Kidney (tissue), 13 donors: ENCODE measurements at regions not wholly inside any gene's neighbourhood (a gene's known extent, or its start where the extent isn't known, plus 50 kb on each side); places are given as distances from the start of the nearest gene placed in this dataset.

Experiments
- DNase-seq, 5 donors: peaks; one replicate each; pipeline ENCODE4 v3.0.0-alpha.2; 2013 to 2020
- FAIRE-seq: peaks from 2 replicates; lab custom pipeline; 2012; peaks lifted over from hg19 to GRCh38; lab: Jason Lieb, UNC
- H3K27ac ChIP-seq, 2 donors: one replicate each; pipeline ENCODE4 v1.7.0; 2013; ENCODE audit warnings: low read depth in 2 of 2, low read length in 2 of 2, inconsistent platforms in 1 of 2
- H3K27me3 ChIP-seq: one replicate; pipeline ENCODE4 v1.7.1; 2013; ENCODE audit warnings: low read length, inconsistent platforms; ENCODE audit not compliant: control insufficient read depth, insufficient read depth
- H3K36me3 ChIP-seq, 3 donors: one replicate each; pipeline versions ENCODE4 v1.7.0 to v1.7.1; 2013; ENCODE audit warnings: low read length in 3 of 3, control low read depth in 1 of 3, inconsistent platforms in 1 of 3; ENCODE audit not compliant: insufficient read depth in 3 of 3, control insufficient read depth in 2 of 3
- H3K4me1 ChIP-seq, 3 donors: one replicate each; pipeline versions ENCODE4 v1.7.0 to v1.7.1; 2013; ENCODE audit warnings: low read length in 3 of 3, inconsistent platforms in 1 of 3, low read depth in 1 of 3; ENCODE audit not compliant: control insufficient read depth in 2 of 3, insufficient read depth in 2 of 3
- H3K4me3 ChIP-seq, 3 donors: one replicate each; pipeline versions ENCODE4 v1.7.0 to v1.8.1; 2013; ENCODE audit warnings: low read length in 3 of 3, control low read depth in 1 of 3, inconsistent platforms in 1 of 3
- H3K9ac ChIP-seq, 3 donors: one replicate each; pipeline versions ENCODE4 v1.7.0 to v1.7.1; 2013; ENCODE audit warnings: low read length in 3 of 3, control low read depth in 1 of 3, inconsistent platforms in 1 of 3
- H3K9me3 ChIP-seq, 3 donors: one replicate each; pipeline versions ENCODE4 v1.7.0 to v1.7.1; 2013; ENCODE audit warnings: low read length in 3 of 3, control low read depth in 1 of 3, inconsistent platforms in 1 of 3; ENCODE audit not compliant: control insufficient read depth in 2 of 3, insufficient read depth in 1 of 3
- intact Hi-C: fragments of 100-400 bp; cut with DNase I; formaldehyde crosslinking; loops from one replicate; pipeline ENCODE4 v1.11.1; 2022
- TF ChIP-seq, protein P1 (sequence below): IDR thresholded peaks from 3 replicates; pipeline ENCODE4 v1.5.1; 2012; ENCODE audit warnings: mild to moderate bottlenecking, moderate library complexity, borderline replicate concordance; ENCODE audit not compliant: insufficient read depth; ENCODE audit errors: extremely low read depth
- donor health status: control.
- donor health status: control.
- donor health status: control.
- donor health status: control.
- donor health status: control.
- donor health status: DM: yes; HTN: yes; CAD: no.
- donor health status: Normal renal cell carcinoma (clear cell type).

DNA sequence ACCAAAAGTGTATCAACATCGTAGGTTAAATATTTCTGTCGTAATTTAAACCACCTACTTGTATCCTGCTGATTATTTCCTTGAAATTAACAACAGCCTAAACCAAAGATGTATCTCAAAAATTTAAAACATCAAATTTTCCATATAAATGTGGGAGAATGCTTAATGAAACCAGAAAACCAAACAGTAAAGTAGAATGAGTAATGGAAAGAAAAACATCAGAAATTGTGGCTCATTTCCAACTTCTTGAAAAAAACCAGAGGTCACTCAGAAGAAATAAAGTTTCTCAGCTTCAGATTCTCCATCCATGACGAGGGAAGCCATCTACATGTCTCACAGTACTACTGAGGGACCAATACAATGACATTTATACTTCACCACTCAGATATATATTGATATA is 296.5 kb downstream of the NOL4 start:
- FAIRE-seq: no peak
- Histone ChIP-seq H3K27ac (no peak overlapping the region), H3K4me1 (no peaks in the 10 kb centered on the region), H3K9me3 (no peaks in the 10 kb centered on the region), H3K9ac (no peak overlapping the region), H3K4me3 (no peak overlapping the region), H3K36me3 (no peaks in the 10 kb centered on the region), H3K27me3 (no peaks in the 10 kb centered on the region)
- DNase-seq: no peak
- TF ChIP-seq, protein P1, sequence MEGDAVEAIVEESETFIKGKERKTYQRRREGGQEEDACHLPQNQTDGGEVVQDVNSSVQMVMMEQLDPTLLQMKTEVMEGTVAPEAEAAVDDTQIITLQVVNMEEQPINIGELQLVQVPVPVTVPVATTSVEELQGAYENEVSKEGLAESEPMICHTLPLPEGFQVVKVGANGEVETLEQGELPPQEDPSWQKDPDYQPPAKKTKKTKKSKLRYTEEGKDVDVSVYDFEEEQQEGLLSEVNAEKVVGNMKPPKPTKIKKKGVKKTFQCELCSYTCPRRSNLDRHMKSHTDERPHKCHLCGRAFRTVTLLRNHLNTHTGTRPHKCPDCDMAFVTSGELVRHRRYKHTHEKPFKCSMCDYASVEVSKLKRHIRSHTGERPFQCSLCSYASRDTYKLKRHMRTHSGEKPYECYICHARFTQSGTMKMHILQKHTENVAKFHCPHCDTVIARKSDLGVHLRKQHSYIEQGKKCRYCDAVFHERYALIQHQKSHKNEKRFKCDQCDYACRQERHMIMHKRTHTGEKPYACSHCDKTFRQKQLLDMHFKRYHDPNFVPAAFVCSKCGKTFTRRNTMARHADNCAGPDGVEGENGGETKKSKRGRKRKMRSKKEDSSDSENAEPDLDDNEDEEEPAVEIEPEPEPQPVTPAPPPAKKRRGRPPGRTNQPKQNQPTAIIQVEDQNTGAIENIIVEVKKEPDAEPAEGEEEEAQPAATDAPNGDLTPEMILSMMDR: no peak
- intact Hi-C loops: no loop called here

DNA sequence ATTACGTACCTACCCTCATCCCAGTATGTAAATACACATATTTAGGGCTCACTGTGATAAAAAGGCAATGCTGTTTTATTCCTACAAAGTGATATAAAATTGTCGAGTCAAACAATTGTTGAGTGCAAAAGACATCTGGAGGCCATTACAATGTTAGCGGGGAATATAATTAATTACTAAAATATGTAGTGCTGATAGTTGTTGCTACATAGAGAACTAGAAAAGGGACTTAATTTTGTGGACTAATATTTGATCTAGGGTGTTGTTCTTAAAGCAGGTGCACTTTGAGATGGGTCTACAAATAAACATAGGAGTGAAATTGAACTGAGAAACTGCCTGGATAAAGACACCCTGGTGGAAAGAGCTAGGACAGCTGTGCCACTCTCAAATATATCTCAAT is 300.1 kb downstream of the NOL4 start:
- TF ChIP-seq, protein P1: no peak
- H3K27ac ChIP-seq: no peak overlapping the region
- intact Hi-C loops: no loop called here
- no peaks in the 10 kb centered on the region for H3K9me3 ChIP-seq
- no peaks in the 10 kb centered on the region for H3K27me3 ChIP-seq
- no peaks in the 10 kb centered on the region for H3K36me3 ChIP-seq
- DNase-seq (no peak), FAIRE-seq (no peak)
- no peak overlapping the region for H3K9ac ChIP-seq
- no peak overlapping the region for H3K4me3 ChIP-seq
- H3K4me1 ChIP-seq: no peaks in the 10 kb centered on the region

DNA sequence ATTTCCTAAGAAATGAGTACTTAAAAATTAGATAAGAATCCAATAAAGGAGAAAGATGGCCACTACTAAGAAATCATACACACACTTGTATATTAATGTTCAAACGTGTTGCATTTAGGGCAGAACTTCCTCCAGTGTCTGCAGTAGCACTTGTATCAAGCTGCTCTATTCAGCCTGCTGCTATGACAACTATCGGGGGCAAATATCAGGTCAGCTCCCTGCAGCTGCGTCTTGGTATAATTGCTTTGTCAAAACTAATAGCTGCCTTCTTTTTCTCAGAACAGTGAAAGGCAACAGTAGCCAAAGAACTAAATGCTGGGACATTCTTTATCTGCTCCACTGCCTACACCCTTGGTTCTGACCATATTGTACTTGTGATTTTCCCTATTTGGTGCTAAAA is 300.7 kb downstream of the NOL4 start:
- intact Hi-C loops: no loop called here
- Histone ChIP-seq H3K4me1 (no peaks in the 10 kb centered on the region), H3K4me3 (no peak overlapping the region), H3K9ac (no peak overlapping the region), H3K36me3 (no peaks in the 10 kb centered on the region), H3K27me3 (no peaks in the 10 kb centered on the region), H3K9me3 (no peaks in the 10 kb centered on the region), H3K27ac (no peak overlapping the region)
- peak in 3 of 5 donors; percentile 1 to 29 (median 4) for DNase-seq
- no peak for FAIRE-seq
- TF ChIP-seq, protein P1: no peak

DNA sequence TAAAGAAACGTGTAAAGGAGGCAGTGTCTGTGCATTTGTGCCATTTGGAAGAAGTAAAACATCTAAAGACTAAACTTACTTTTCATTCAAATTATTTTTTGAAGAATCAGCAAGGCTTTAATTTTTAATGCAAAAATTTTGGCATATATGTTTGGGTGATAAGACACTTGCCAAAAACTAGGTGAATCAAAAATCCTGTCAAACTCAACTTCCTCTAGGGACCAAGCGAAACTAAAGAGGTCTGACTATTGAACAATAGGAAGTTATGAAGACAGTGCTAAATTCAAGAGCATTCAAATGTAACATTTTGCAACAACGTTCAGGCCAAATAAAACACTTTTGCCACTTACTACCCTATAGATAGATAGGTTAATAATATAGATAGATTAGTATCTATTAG is 306.1 kb downstream of the NOL4 start:
- DNase-seq (no peak), FAIRE-seq (no peak)
- intact Hi-C loops: no loop called here
- H3K27me3 ChIP-seq: no peaks in the 10 kb centered on the region
- H3K4me3 ChIP-seq: no peak overlapping the region
- no peaks in the 10 kb centered on the region for H3K4me1 ChIP-seq
- no peaks in the 10 kb centered on the region for H3K36me3 ChIP-seq
- no peaks in the 10 kb centered on the region for H3K9me3 ChIP-seq
- H3K9ac ChIP-seq: no peak overlapping the region
- TF ChIP-seq, protein P1: no peak
- H3K27ac ChIP-seq: no peak overlapping the region
